GM23338 (cell line): ENCODE measurements at regions not wholly inside any gene's neighbourhood (a gene's known extent, or its start where the extent isn't known, plus 50 kb on each side); places are given as distances from the start of the nearest gene placed in this dataset.

Experiments used
- ATAC-seq: fragments of 200-7000 bp; cut with Tn5 transposase; 3 replicates; pipeline ENCODE4 v1.9.1; 2020
- DNase-seq: peaks from one replicate; pipeline ENCODE4 v3.0.0-alpha.2; 2015; ENCODE audit warnings: low spot score
- H2AFZ ChIP-seq: fragments of 200-600 bp; sonication (generic); 2 replicates; pipeline ENCODE4 v1.8.0; 2016; ENCODE audit warnings: antibody characterized with exemption, mild to moderate bottlenecking, moderate library complexity
- H3F3A ChIP-seq: fragments of 200-600 bp; sonication (generic); replicated peaks from 2 replicates; pipeline ENCODE4 v1.8.0; 2017; ENCODE audit warnings: antibody characterized with exemption, mixed run types, low read depth
- H3K27ac ChIP-seq: fragments of 200-600 bp; sonication (generic); 2 replicates; pipeline ENCODE4 v1.6.1; 2016; ENCODE audit warnings: low read depth
- H3K27me3 ChIP-seq: fragments of 200-600 bp; sonication (generic); 2 replicates; pipeline ENCODE4 v1.8.0; 2016; ENCODE audit warnings: mild to moderate bottlenecking, mixed run types, moderate library complexity; ENCODE audit not compliant: insufficient read depth
- H3K36me3 ChIP-seq: fragments of 200-600 bp; sonication (generic); 2 replicates; pipeline ENCODE4 v1.8.0; 2016; ENCODE audit warnings: mild to moderate bottlenecking; ENCODE audit not compliant: insufficient read depth
- H3K4me1 ChIP-seq: fragments of 200-600 bp; sonication (generic); 2 replicates; pipeline ENCODE4 v1.8.0; 2016; ENCODE audit warnings: mild to moderate bottlenecking, moderate library complexity; ENCODE audit not compliant: insufficient read depth
- H3K4me2 ChIP-seq: fragments of 200-600 bp; sonication (generic); 2 replicates; pipeline ENCODE4 v1.7.1; 2017; ENCODE audit warnings: mixed run types
- H3K4me3 ChIP-seq: fragments of 200-600 bp; sonication (generic); 2 replicates; pipeline ENCODE4 v1.6.1; 2016; ENCODE audit warnings: mixed run types
- H3K79me2 ChIP-seq: fragments of 200-600 bp; sonication (generic); replicated peaks from 2 replicates; pipeline ENCODE4 v1.8.0; 2017; ENCODE audit warnings: mild to moderate bottlenecking; ENCODE audit not compliant: insufficient read depth
- H3K9me2 ChIP-seq: fragments of 200-600 bp; sonication (generic); 2 replicates; pipeline ENCODE4 v1.8.0; 2017; ENCODE audit not compliant: insufficient read depth
- H4K20me1 ChIP-seq: fragments of 200-600 bp; sonication (generic); replicated peaks from 2 replicates; pipeline ENCODE4 v1.8.0; 2017; ENCODE audit warnings: mild to moderate bottlenecking; ENCODE audit not compliant: insufficient read depth
- H3K27ac Mint-ChIP-seq: 2 replicates; pipeline ENCODE4 v1.8.0; 2020; ENCODE audit warnings: inconsistent platforms, mild to moderate bottlenecking, moderate library complexity, mixed read lengths
- H3K27me3 Mint-ChIP-seq: 3 replicates; pipeline ENCODE4 v1.8.0; 2022; ENCODE audit warnings: low read depth, mild to moderate bottlenecking, moderate library complexity, mixed read lengths, inconsistent platforms; ENCODE audit not compliant: insufficient read depth, poor library complexity
- H3K36me3 Mint-ChIP-seq: 3 replicates; pipeline ENCODE4 v1.8.0; 2021; ENCODE audit warnings: low read depth, mild to moderate bottlenecking, inconsistent platforms, moderate library complexity, mixed read lengths
- H3K4me1 Mint-ChIP-seq: 3 replicates; pipeline ENCODE4 v1.8.0; 2020; ENCODE audit warnings: mild to moderate bottlenecking, inconsistent platforms, mixed read lengths
- H3K4me3 Mint-ChIP-seq: 3 replicates; pipeline ENCODE4 v1.8.0; 2021; ENCODE audit warnings: moderate library complexity, mild to moderate bottlenecking, inconsistent platforms, mixed read lengths
- H3K9me3 Mint-ChIP-seq: 3 replicates; pipeline ENCODE4 v1.8.0; 2020; ENCODE audit warnings: moderate library complexity, mild to moderate bottlenecking, inconsistent platforms, mixed read lengths
- CREB1 ChIP-seq: fragments of 250-450 bp; sonication (Bioruptor Pico); IDR thresholded peaks from 2 replicates; pipeline ENCODE4 v1.5.0; 2020; ENCODE audit warnings: low read depth, mild to moderate bottlenecking, moderate library complexity
- EZH2 ChIP-seq: fragments of 200-600 bp; sonication (generic); IDR thresholded peaks from one replicate; pipeline ENCODE4 v1.8.0; 2017; ENCODE audit warnings: antibody characterized with exemption, mild to moderate bottlenecking, low read depth; ENCODE audit not compliant: unreplicated experiment
- EZH2phosphoT487 ChIP-seq: fragments of 200-600 bp; sonication (generic); IDR thresholded peaks from one replicate; pipeline ENCODE4 v1.8.1; 2018; ENCODE audit warnings: antibody characterized with exemption; ENCODE audit not compliant: unreplicated experiment
- JUNB ChIP-seq: IDR thresholded peaks from one replicate; pipeline ENCODE4 v1.6.1; 2016; ENCODE audit warnings: antibody characterized with exemption; ENCODE audit not compliant: unreplicated experiment
- NANOG ChIP-seq: IDR thresholded peaks from 2 replicates; pipeline ENCODE4 v1.6.1; 2016; ENCODE audit warnings: antibody characterized with exemption, borderline replicate concordance
- POLR2AphosphoS5 ChIP-seq: IDR thresholded peaks from 2 replicates; pipeline ENCODE4 v1.6.1; 2016; ENCODE audit warnings: antibody characterized with exemption, low read depth
- STAT1 ChIP-seq: IDR thresholded peaks from one replicate; pipeline ENCODE4 v1.6.1; 2016; ENCODE audit warnings: antibody characterized with exemption; ENCODE audit not compliant: unreplicated experiment
- ZNF114 ChIP-seq: fragments of 250-450 bp; sonication (Bioruptor Pico); IDR thresholded peaks from 2 replicates; pipeline ENCODE4 v1.5.0; 2020; ENCODE audit warnings: mild to moderate bottlenecking, moderate library complexity
- ZNF331 ChIP-seq: fragments of 250-450 bp; sonication (Bioruptor Pico); IDR thresholded peaks from 2 replicates; pipeline ENCODE4 v1.5.0; 2020; ENCODE audit warnings: low read depth, mild to moderate bottlenecking, moderate library complexity
- TF ChIP-seq, protein P1 (sequence below): IDR thresholded peaks from 2 replicates; pipeline ENCODE4 v1.6.1; 2016; ENCODE audit warnings: antibody characterized with exemption
- TF ChIP-seq, protein P2 (sequence below), 2 experiments: fragments of 200-600 bp in 1 of 2; sonication (generic) in 1 of 2; conservative IDR thresholded peaks; 2 replicates each; pipeline versions ENCODE4 v1.5.1 to v1.6.1; 2016 to 2017; ENCODE audit warnings: antibody characterized with exemption in 2 of 2, low read depth in 2 of 2, mild to moderate bottlenecking in 2 of 2, moderate library complexity in 1 of 2
- TF ChIP-seq, protein P3 (sequence below): fragments of 250-450 bp; sonication (Bioruptor Pico); IDR thresholded peaks from 2 replicates; pipeline ENCODE4 v1.5.0; 2020; ENCODE audit warnings: mild to moderate bottlenecking, moderate library complexity
- TF ChIP-seq, protein P4 (sequence below): IDR thresholded peaks from one replicate; pipeline ENCODE4 v1.6.1; 2018; ENCODE audit warnings: antibody characterized with exemption; ENCODE audit not compliant: unreplicated experiment

DNA sequence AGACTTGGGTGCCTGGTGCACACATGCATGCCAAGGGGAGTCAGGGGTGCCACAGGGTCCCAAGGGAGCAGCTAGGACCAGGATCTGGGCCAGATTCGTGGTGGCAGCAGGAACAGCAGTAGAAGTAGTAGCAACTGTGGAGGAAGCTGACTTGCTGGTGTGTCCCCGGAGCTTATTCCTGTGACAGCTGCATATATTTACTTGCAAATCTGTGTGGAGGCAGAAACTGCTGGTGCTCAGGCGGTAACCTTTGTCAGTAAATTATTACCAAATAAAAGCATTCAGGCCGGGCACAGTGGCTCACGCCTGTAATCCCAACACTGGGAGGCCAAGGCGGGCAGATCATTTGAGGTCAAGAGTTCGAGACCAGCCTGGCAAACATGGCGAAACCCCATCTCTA lies 67.4 kb upstream of the RAB18 start:
- H3K4me3 Mint-ChIP-seq, result no peak overlapping the region
- H3K27me3 ChIP-seq, result no peaks in the 10 kb centered on the region
- no peak overlapping the region for H2AFZ ChIP-seq
- H3F3A ChIP-seq, result no peaks in the 10 kb centered on the region
- no peak overlapping the region for H3K27ac ChIP-seq
- H4K20me1 ChIP-seq, result no peaks in the 10 kb centered on the region; the same call in 1 of the 2 replicates
- no peaks in the 10 kb centered on the region for H3K36me3 Mint-ChIP-seq
- H3K27ac Mint-ChIP-seq, result no peak overlapping the region; the same call in 1 of the 2 replicates
- H3K9me3 Mint-ChIP-seq, result no peaks in the 10 kb centered on the region
- H3K36me3 ChIP-seq, result no peaks in the 10 kb centered on the region
- TF ChIP-seq POLR2AphosphoS5 (no peak), ZNF114 (CRISPR knock-in tag) (no peak), NANOG (no peak), EZH2 (no peak), ZNF331 (CRISPR knock-in tag) (no peak), CREB1 (no peak), STAT1 (no peak), JUNB (no peak), EZH2phosphoT487 (no peak)
- TF ChIP-seq, protein P1, sequence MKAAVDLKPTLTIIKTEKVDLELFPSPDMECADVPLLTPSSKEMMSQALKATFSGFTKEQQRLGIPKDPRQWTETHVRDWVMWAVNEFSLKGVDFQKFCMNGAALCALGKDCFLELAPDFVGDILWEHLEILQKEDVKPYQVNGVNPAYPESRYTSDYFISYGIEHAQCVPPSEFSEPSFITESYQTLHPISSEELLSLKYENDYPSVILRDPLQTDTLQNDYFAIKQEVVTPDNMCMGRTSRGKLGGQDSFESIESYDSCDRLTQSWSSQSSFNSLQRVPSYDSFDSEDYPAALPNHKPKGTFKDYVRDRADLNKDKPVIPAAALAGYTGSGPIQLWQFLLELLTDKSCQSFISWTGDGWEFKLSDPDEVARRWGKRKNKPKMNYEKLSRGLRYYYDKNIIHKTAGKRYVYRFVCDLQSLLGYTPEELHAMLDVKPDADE, result no peak
- TF ChIP-seq, protein P2, sequence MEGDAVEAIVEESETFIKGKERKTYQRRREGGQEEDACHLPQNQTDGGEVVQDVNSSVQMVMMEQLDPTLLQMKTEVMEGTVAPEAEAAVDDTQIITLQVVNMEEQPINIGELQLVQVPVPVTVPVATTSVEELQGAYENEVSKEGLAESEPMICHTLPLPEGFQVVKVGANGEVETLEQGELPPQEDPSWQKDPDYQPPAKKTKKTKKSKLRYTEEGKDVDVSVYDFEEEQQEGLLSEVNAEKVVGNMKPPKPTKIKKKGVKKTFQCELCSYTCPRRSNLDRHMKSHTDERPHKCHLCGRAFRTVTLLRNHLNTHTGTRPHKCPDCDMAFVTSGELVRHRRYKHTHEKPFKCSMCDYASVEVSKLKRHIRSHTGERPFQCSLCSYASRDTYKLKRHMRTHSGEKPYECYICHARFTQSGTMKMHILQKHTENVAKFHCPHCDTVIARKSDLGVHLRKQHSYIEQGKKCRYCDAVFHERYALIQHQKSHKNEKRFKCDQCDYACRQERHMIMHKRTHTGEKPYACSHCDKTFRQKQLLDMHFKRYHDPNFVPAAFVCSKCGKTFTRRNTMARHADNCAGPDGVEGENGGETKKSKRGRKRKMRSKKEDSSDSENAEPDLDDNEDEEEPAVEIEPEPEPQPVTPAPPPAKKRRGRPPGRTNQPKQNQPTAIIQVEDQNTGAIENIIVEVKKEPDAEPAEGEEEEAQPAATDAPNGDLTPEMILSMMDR (conservative IDR thresholded peaks at IDR 0.05; ENCODE audit: low read depth in 2 of 2), result no peak
- TF ChIP-seq, protein P3, sequence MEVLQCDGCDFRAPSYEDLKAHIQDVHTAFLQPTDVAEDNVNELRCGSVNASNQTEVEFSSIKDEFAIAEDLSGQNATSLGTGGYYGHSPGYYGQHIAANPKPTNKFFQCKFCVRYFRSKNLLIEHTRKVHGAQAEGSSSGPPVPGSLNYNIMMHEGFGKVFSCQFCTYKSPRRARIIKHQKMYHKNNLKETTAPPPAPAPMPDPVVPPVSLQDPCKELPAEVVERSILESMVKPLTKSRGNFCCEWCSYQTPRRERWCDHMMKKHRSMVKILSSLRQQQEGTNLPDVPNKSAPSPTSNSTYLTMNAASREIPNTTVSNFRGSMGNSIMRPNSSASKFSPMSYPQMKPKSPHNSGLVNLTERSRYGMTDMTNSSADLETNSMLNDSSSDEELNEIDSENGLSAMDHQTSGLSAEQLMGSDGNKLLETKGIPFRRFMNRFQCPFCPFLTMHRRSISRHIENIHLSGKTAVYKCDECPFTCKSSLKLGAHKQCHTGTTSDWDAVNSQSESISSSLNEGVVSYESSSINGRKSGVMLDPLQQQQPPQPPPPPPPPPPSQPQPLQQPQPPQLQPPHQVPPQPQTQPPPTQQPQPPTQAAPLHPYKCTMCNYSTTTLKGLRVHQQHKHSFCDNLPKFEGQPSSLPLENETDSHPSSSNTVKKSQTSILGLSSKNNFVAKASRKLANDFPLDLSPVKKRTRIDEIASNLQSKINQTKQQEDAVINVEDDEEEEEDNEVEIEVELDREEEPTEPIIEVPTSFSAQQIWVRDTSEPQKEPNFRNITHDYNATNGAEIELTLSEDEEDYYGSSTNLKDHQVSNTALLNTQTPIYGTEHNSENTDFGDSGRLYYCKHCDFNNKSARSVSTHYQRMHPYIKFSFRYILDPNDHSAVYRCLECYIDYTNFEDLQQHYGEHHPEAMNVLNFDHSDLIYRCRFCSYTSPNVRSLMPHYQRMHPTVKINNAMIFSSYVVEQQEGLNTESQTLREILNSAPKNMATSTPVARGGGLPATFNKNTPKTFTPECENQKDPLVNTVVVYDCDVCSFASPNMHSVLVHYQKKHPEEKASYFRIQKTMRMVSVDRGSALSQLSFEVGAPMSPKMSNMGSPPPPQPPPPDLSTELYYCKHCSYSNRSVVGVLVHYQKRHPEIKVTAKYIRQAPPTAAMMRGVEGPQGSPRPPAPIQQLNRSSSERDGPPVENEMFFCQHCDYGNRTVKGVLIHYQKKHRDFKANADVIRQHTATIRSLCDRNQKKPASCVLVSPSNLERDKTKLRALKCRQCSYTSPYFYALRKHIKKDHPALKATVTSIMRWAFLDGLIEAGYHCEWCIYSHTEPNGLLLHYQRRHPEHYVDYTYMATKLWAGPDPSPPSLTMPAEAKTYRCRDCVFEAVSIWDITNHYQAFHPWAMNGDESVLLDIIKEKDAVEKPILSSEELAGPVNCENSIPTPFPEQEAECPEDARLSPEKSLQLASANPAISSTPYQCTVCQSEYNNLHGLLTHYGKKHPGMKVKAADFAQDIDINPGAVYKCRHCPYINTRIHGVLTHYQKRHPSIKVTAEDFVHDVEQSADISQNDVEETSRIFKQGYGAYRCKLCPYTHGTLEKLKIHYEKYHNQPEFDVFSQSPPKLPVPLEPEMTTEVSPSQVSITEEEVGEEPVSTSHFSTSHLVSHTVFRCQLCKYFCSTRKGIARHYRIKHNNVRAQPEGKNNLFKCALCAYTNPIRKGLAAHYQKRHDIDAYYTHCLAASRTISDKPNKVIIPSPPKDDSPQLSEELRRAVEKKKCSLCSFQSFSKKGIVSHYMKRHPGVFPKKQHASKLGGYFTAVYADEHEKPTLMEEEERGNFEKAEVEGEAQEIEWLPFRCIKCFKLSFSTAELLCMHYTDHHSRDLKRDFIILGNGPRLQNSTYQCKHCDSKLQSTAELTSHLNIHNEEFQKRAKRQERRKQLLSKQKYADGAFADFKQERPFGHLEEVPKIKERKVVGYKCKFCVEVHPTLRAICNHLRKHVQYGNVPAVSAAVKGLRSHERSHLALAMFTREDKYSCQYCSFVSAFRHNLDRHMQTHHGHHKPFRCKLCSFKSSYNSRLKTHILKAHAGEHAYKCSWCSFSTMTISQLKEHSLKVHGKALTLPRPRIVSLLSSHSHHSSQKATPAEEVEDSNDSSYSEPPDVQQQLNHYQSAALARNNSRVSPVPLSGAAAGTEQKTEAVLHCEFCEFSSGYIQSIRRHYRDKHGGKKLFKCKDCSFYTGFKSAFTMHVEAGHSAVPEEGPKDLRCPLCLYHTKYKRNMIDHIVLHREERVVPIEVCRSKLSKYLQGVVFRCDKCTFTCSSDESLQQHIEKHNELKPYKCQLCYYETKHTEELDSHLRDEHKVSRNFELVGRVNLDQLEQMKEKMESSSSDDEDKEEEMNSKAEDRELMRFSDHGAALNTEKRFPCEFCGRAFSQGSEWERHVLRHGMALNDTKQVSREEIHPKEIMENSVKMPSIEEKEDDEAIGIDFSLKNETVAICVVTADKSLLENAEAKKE (CRISPR knock-in tag), result no peak
- TF ChIP-seq, protein P4, sequence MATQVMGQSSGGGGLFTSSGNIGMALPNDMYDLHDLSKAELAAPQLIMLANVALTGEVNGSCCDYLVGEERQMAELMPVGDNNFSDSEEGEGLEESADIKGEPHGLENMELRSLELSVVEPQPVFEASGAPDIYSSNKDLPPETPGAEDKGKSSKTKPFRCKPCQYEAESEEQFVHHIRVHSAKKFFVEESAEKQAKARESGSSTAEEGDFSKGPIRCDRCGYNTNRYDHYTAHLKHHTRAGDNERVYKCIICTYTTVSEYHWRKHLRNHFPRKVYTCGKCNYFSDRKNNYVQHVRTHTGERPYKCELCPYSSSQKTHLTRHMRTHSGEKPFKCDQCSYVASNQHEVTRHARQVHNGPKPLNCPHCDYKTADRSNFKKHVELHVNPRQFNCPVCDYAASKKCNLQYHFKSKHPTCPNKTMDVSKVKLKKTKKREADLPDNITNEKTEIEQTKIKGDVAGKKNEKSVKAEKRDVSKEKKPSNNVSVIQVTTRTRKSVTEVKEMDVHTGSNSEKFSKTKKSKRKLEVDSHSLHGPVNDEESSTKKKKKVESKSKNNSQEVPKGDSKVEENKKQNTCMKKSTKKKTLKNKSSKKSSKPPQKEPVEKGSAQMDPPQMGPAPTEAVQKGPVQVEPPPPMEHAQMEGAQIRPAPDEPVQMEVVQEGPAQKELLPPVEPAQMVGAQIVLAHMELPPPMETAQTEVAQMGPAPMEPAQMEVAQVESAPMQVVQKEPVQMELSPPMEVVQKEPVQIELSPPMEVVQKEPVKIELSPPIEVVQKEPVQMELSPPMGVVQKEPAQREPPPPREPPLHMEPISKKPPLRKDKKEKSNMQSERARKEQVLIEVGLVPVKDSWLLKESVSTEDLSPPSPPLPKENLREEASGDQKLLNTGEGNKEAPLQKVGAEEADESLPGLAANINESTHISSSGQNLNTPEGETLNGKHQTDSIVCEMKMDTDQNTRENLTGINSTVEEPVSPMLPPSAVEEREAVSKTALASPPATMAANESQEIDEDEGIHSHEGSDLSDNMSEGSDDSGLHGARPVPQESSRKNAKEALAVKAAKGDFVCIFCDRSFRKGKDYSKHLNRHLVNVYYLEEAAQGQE, result no peak
- DNase-seq (no peak), ATAC-seq (no peak)
- H3K4me1 ChIP-seq, result no peaks in the 10 kb centered on the region
- H3K4me2 ChIP-seq, result no peak overlapping the region
- H3K79me2 ChIP-seq, result no peaks in the 10 kb centered on the region
- H3K4me1 Mint-ChIP-seq, result no peaks in the 10 kb centered on the region
- no peaks in the 10 kb centered on the region for H3K9me2 ChIP-seq
- peaks cover under 1% of the 10 kb centered on the region for H3K27me3 Mint-ChIP-seq
- no peak overlapping the region for H3K4me3 ChIP-seq
